HG03135 (cell line): ENCODE measurements at regions not wholly inside any gene's neighbourhood (a gene's known extent, or its start where the extent isn't known, plus 50 kb on each side); places are given as distances from the start of the nearest gene placed in this dataset.

Experiments used
- ATAC-seq: cut with Tn5 transposase; IDR thresholded peaks from one replicate; pipeline ENCODE4 v1.9.1; 2021; ENCODE audit warnings: mild to moderate bottlenecking, moderate library complexity; ENCODE audit not compliant: unreplicated experiment

DNA sequence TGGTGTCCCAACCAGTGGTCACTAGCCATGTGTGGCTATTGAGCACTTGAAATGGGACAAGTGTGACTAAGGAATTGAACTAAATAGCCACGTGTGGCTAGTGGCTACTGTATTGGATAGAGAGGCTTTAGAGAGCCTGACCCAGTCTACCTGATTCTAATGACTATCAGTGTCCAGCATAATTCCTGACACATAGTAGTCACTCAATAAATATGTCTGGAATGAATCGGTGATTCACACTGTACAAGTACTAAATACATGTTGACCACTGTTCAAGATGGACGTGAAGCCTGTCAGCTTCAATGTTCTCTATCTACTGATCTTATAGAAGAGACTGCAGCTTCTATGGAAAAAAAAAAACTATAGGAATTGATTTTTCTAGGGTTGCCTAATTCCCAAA, 57.7 kb upstream of the MAST4 start:
- ATAC-seq, result no peak

DNA sequence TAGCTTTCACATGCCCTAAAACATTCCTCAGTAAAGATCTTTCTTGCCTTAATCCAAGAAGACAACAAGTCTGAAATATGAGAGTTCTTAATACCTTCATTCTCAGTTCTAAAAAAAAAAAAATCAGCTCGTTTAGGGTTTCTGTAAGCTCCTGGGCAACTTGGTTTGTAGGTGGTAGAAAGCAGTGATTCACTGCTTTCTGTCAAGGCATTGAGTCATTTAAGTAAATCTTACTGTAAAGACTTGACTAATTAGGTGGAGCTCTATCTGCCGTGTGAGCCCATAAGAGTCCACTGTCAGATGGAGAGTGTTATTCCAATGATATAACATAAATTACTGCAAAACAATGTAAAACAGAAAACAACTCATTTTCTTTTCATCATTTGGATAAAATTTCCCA, 56.1 kb upstream of the MAST4 start:
- ATAC-seq, result no peak

DNA sequence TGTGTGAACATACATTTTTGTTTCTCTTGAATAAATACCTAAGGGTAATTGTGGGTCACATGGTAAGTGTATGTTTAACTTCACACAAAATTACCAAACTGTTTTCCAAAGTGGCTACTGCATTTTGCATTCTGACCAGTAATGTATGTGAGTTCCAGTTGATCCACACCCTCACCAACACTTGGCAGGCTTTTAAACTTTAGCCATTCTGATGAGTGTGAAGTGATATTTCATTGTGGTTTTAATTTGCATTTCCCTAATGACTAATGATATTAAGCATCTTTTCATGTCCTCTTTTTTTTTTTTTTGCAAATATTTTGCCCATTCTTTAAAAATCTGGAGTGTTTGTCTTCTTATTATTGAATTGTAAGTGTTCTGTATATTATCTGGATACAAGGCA, 53.5 kb upstream of the MAST4 start:
- no peak for ATAC-seq
